ENCODE measurements at regions not wholly inside any gene's neighbourhood (a gene's known extent, or its start where the extent isn't known, plus 50 kb on each side); places are given as distances from the start of the nearest gene placed in this dataset.

GRCh38 chr2:57204364-57204763 is 842.2 kb upstream of the VRK2 start:
- TF ChIP-seq POLR2A (IDR thresholded peaks at IDR 0.05; ENCODE audit: low read length) (no peak), GATA1 (IDR thresholded peaks at IDR 0.05; ENCODE audit: low read depth, low read length) (no peak)

All from erythroblast (primary cell).